Trophoblast cell (in vitro differentiated cells and primary cell): ENCODE measurements at regions not wholly inside any gene's neighbourhood (a gene's known extent, or its start where the extent isn't known, plus 50 kb on each side); places are given as distances from the start of the nearest gene placed in this dataset.

Experiments used
- DNase-seq, 2 donors: peaks; one replicate each; pipeline ENCODE4 v3.0.0-alpha.2; 2016
- H2AFZ ChIP-seq: 2 replicates; pipeline ENCODE4 v1.6.1; 2013; ENCODE audit warnings: low read length, moderate library complexity, mild to moderate bottlenecking; ENCODE audit not compliant: insufficient read depth, poor library complexity
- H2AK5ac ChIP-seq: 2 replicates; pipeline ENCODE4 v1.6.1; 2013; ENCODE audit warnings: mild to moderate bottlenecking, low read length
- H2BK120ac ChIP-seq: 2 replicates; pipeline ENCODE4 v1.6.1; 2013; ENCODE audit warnings: low read length, mild to moderate bottlenecking, moderate library complexity; ENCODE audit not compliant: insufficient read depth, poor library complexity
- H2BK12ac ChIP-seq: 2 replicates; pipeline ENCODE4 v1.6.1; 2013; ENCODE audit warnings: mild to moderate bottlenecking, low read length, moderate library complexity
- H2BK5ac ChIP-seq: 2 replicates; pipeline ENCODE4 v1.6.1; 2013; ENCODE audit warnings: low read length, low read depth, moderate library complexity, mild to moderate bottlenecking; ENCODE audit not compliant: poor library complexity
- H3K14ac ChIP-seq: 2 replicates; pipeline ENCODE4 v1.6.1; 2013; ENCODE audit warnings: mild to moderate bottlenecking, low read length
- H3K18ac ChIP-seq: 2 replicates; pipeline ENCODE4 v1.6.1; 2013; ENCODE audit warnings: mild to moderate bottlenecking, low read length
- H3K23ac ChIP-seq: 2 replicates; pipeline ENCODE4 v1.6.1; 2013; ENCODE audit warnings: low read length
- H3K27ac ChIP-seq: 2 replicates; pipeline ENCODE4 v1.5.1; 2013; ENCODE audit warnings: low read depth, mild to moderate bottlenecking, inconsistent platforms, low read length, moderate library complexity
- H3K27me3 ChIP-seq: 2 replicates; pipeline ENCODE4 v1.6.1; 2013; ENCODE audit warnings: inconsistent platforms, mild to moderate bottlenecking, low read length, moderate library complexity; ENCODE audit not compliant: insufficient read depth
- H3K36me3 ChIP-seq, 2 experiments: 1 replicate in 1 of 2; 2 replicates in 1 of 2; pipeline ENCODE4 v1.6.1; 2013; ENCODE audit warnings: low read length in 2 of 2, mild to moderate bottlenecking in 2 of 2, moderate library complexity in 1 of 2; ENCODE audit not compliant: insufficient read depth in 2 of 2, control insufficient read depth in 1 of 2
- H3K4ac ChIP-seq: 2 replicates; pipeline ENCODE4 v1.6.1; 2013; ENCODE audit warnings: low read depth, mild to moderate bottlenecking, low read length, moderate library complexity
- H3K4me1 ChIP-seq, 2 experiments: 1 replicate in 1 of 2; 2 replicates in 1 of 2; pipeline ENCODE4 v1.6.1; 2013; ENCODE audit warnings: low read length in 2 of 2, mild to moderate bottlenecking in 2 of 2, moderate library complexity in 1 of 2; ENCODE audit not compliant: insufficient read depth in 2 of 2, control insufficient read depth in 1 of 2
- H3K4me2 ChIP-seq: 2 replicates; pipeline ENCODE4 v1.6.1; 2013; ENCODE audit warnings: inconsistent platforms, mild to moderate bottlenecking, low read length, moderate library complexity
- H3K4me3 ChIP-seq: 2 replicates; pipeline ENCODE4 v1.5.1; 2013; ENCODE audit warnings: mild to moderate bottlenecking, low read depth, low read length, inconsistent platforms
- H3K79me1 ChIP-seq: one replicate; pipeline ENCODE4 v1.6.1; 2013; ENCODE audit warnings: low read length
- H3K79me2 ChIP-seq: 2 replicates; pipeline ENCODE4 v1.6.1; 2013; ENCODE audit warnings: low read length, mild to moderate bottlenecking; ENCODE audit not compliant: control insufficient read depth, insufficient read depth, poor library complexity
- H3K9ac ChIP-seq: 2 replicates; pipeline ENCODE4 v1.6.1; 2013; ENCODE audit warnings: mild to moderate bottlenecking, low read length
- H3K9me3 ChIP-seq: 2 replicates; pipeline ENCODE4 v1.6.1; 2013; ENCODE audit warnings: low read depth, mild to moderate bottlenecking, control low read depth, inconsistent platforms, low read length; ENCODE audit not compliant: insufficient read depth
- H4K12ac ChIP-seq: 2 replicates; pipeline ENCODE4 v1.6.1; 2013; ENCODE audit warnings: low read depth, mild to moderate bottlenecking, low read length, moderate library complexity
- H4K8ac ChIP-seq: 2 replicates; pipeline ENCODE4 v1.6.1; 2013; ENCODE audit warnings: low read depth, mild to moderate bottlenecking, low read length, moderate library complexity
- H4K91ac ChIP-seq: one replicate; pipeline ENCODE4 v1.6.1; 2013; ENCODE audit warnings: low read depth, mild to moderate bottlenecking, low read length, moderate library complexity
- WGBS: extraction: QIAGEN DNeasy Blood & Tissue Kit; methylation state at CpG from one replicate; pipeline ENCODE4 v1.1.7; 2013; ENCODE audit warnings: missing lambda C conversion rate; ENCODE audit not compliant: insufficient read length, insufficient coverage; ENCODE audit errors: extremely low coverage; 5-methylcytosine and 5-hydroxymethylcytosine counted together

GRCh38 chr11:19555266-19555665 lies 157.4 kb upstream of the NAV2 start:
- Histone ChIP-seq H2BK12ac (no peak overlapping the region), H3K23ac (no peak overlapping the region), H3K4ac (no peak overlapping the region), H2BK120ac (no peak overlapping the region), H3K27me3 (no peaks in the 10 kb centered on the region), H4K12ac (no peak overlapping the region), H4K91ac (no peak overlapping the region), H3K4me1 (peaks cover 0 to 1% of the 10 kb centered on the region in 2 experiments), H3K9me3 (no peaks in the 10 kb centered on the region), H2BK5ac (no peak overlapping the region), H4K8ac (no peak overlapping the region), H3K36me3 (no peaks in the 10 kb centered on the region), H3K79me2 (no peaks in the 10 kb centered on the region), H3K79me1 (no peaks in the 10 kb centered on the region), H3K27ac (no peak overlapping the region), H3K14ac (no peak overlapping the region), H3K18ac (no peak overlapping the region), H3K4me3 (no peak overlapping the region), H3K4me2 (no peak overlapping the region), H2AK5ac (no peak overlapping the region), H2AFZ (no peak overlapping the region), H3K9ac (no peak overlapping the region)
- DNase-seq: no peak
- WGBS: no CpG with 5 or more reads among the region's 3 CpGs

- H2BK12ac ChIP-seq: no peak overlapping the region
- H3K79me1 ChIP-seq: no peaks in the 10 kb centered on the region
- no peak overlapping the region for H3K4ac ChIP-seq
- H3K36me3 ChIP-seq: no peaks in the 10 kb centered on the region
- H3K9me3 ChIP-seq: peaks cover 2% of the 10 kb centered on the region
- H2AFZ ChIP-seq: no peak overlapping the region
- H4K12ac ChIP-seq: no peak overlapping the region
- no CpG with 5 or more reads among the region's 8 CpGs for WGBS
- no peak overlapping the region for H4K8ac ChIP-seq
- no peaks in the 10 kb centered on the region for H3K4me1 ChIP-seq
- no peak overlapping the region for H3K4me3 ChIP-seq
- H2BK5ac ChIP-seq: no peak overlapping the region
- no peak overlapping the region for H3K23ac ChIP-seq
- no peak overlapping the region for H2AK5ac ChIP-seq
- H4K91ac ChIP-seq: no peak overlapping the region
- no peaks in the 10 kb centered on the region for H3K79me2 ChIP-seq
- H2BK120ac ChIP-seq: no peak overlapping the region
- no peak overlapping the region for H3K18ac ChIP-seq
- no peak overlapping the region for H3K9ac ChIP-seq
- H3K27me3 ChIP-seq: no peaks in the 10 kb centered on the region
- H3K4me2 ChIP-seq: no peak overlapping the region
- peak; percentile 54 to 90 for DNase-seq
- no peak overlapping the region for H3K14ac ChIP-seq
- H3K27ac ChIP-seq: no peak overlapping the region
These were observed 158.8 kb upstream of the NAV2 start for GRCh38 chr11:19553683-19554333.

- no peak for DNase-seq
- no peaks in the 10 kb centered on the region for H3K36me3 ChIP-seq
- H3K23ac ChIP-seq: no peak overlapping the region
- H4K8ac ChIP-seq: no peak overlapping the region
- H3K18ac ChIP-seq: no peak overlapping the region
- H3K14ac ChIP-seq: no peak overlapping the region
- H2BK120ac ChIP-seq: no peak overlapping the region
- no peaks in the 10 kb centered on the region for H3K79me2 ChIP-seq
- peaks cover 2% of the 10 kb centered on the region for H3K9me3 ChIP-seq
- no peak overlapping the region for H2AFZ ChIP-seq
- no peak overlapping the region for H3K4ac ChIP-seq
- H4K12ac ChIP-seq: no peak overlapping the region
- no peak overlapping the region for H2AK5ac ChIP-seq
- no peak overlapping the region for H3K4me3 ChIP-seq
- H4K91ac ChIP-seq: no peak overlapping the region
- no peaks in the 10 kb centered on the region for H3K79me1 ChIP-seq
- no peaks in the 10 kb centered on the region for H3K27me3 ChIP-seq
- H3K4me2 ChIP-seq: no peak overlapping the region
- H3K27ac ChIP-seq: no peak overlapping the region
- H2BK12ac ChIP-seq: no peak overlapping the region
- no CpG with 5 or more reads among the region's 8 CpGs for WGBS
- H2BK5ac ChIP-seq: no peak overlapping the region
- no peaks in the 10 kb centered on the region for H3K4me1 ChIP-seq
- no peak overlapping the region for H3K9ac ChIP-seq
These were observed 159.9 kb upstream of the NAV2 start for GRCh38 chr11:19552656-19553260.

- Histone ChIP-seq H3K27me3 (no peaks in the 10 kb centered on the region), H3K9me3 (peaks cover 2% of the 10 kb centered on the region), H3K14ac (no peak overlapping the region), H4K8ac (no peak overlapping the region), H2AFZ (no peak overlapping the region), H3K4ac (no peak overlapping the region), H3K4me2 (no peak overlapping the region), H3K36me3 (no peaks in the 10 kb centered on the region), H3K23ac (no peak overlapping the region), H3K18ac (no peak overlapping the region), H2AK5ac (no peak overlapping the region), H3K79me1 (no peaks in the 10 kb centered on the region), H3K4me1 (no peaks in the 10 kb centered on the region), H2BK12ac (no peak overlapping the region), H4K91ac (no peak overlapping the region), H3K9ac (no peak overlapping the region), H3K79me2 (no peaks in the 10 kb centered on the region), H3K4me3 (no peak overlapping the region), H3K27ac (no peak overlapping the region), H4K12ac (no peak overlapping the region), H2BK120ac (no peak overlapping the region), H2BK5ac (no peak overlapping the region)
- DNase-seq: no peak
- no CpG with 5 or more reads among the region's 8 CpGs for WGBS
These were observed 160.5 kb upstream of the NAV2 start for GRCh38 chr11:19552161-19552560.
